A549 (cell line): ENCODE measurements at regions not wholly inside any gene's neighbourhood (a gene's known extent, or its start where the extent isn't known, plus 50 kb on each side); places are given as distances from the start of the nearest gene placed in this dataset.

Experiments used
- ATAC-seq, 2 experiments: fragments of 200-7000 bp in 1 of 2; fragments of >200 bp in 1 of 2; cut with Nextera tagmentation in 1 of 2; cut with Tn5 transposase in 1 of 2; 3 replicates each; pipeline versions ENCODE4 v1.8.0 to v1.9.1; 2018 to 2020; ENCODE audit warnings: mild to moderate bottlenecking in 1 of 2, moderate library complexity in 1 of 2
- CTCF ChIA-PET: fragments of 300-600 bp; sonication (Branson Sonifier 250); formaldehyde crosslinking; extraction: SDS; loops from one replicate; lab custom pipeline; 2021; ENCODE audit warnings: antibody characterized with exemption, inconsistent platforms; lab: Yijun Ruan, JAX
- POLR2A ChIA-PET: fragments of 350-600 bp; formaldehyde crosslinking; extraction: SDS; loops from one replicate; lab custom pipeline; 2021; ENCODE audit warnings: antibody characterized with exemption, inconsistent platforms; lab: Yijun Ruan, JAX
- DNase-seq, 2 experiments: peaks; one replicate each; pipeline versions ENCODE4 v3.0.0 to v3.0.0-alpha.2; 2011 to 2016; ENCODE audit warnings: low read depth in 1 of 2, low spot score in 1 of 2
- FAIRE-seq: peaks from 2 replicates; lab custom pipeline; 2011; peaks lifted over from hg19 to GRCh38; lab: Jason Lieb, UNC
- H3K27ac ChIP-seq, 2 experiments: fragments of >200 bp; sonication (Bioruptor Twin); formaldehyde crosslinking; 3 replicates each; pipeline ENCODE4 v1.5.1; 2016 to 2017
- H3K4me1 ChIP-seq: fragments of >200 bp; sonication (Bioruptor Twin); formaldehyde crosslinking; 3 replicates; pipeline ENCODE4 v1.6.1; 2016
- H3K4me2 ChIP-seq: fragments of >200 bp; sonication (Bioruptor Twin); formaldehyde crosslinking; 3 replicates; pipeline ENCODE4 v1.6.1; 2016
- H3K4me3 ChIP-seq: fragments of >200 bp; sonication (Bioruptor Twin); formaldehyde crosslinking; 3 replicates; pipeline ENCODE4 v1.5.1; 2016
- H3K9me3 ChIP-seq: fragments of >200 bp; sonication (Bioruptor Twin); formaldehyde crosslinking; 3 replicates; pipeline ENCODE4 v1.6.1; 2016
- CBX2 ChIP-seq: fragments of 200-600 bp; sonication (generic); IDR thresholded peaks from 2 replicates; pipeline ENCODE4 v1.6.1; 2016; ENCODE audit warnings: low read depth, mild to moderate bottlenecking, borderline replicate concordance
- CBX8 ChIP-seq: fragments of 200-600 bp; sonication (generic); IDR thresholded peaks from 2 replicates; pipeline ENCODE4 v1.6.1; 2016
- CTCF ChIP-seq: fragments of >200 bp; sonication (Bioruptor Twin); formaldehyde crosslinking; IDR thresholded peaks from 3 replicates; pipeline ENCODE4 v1.5.1; 2016
- HDAC2 ChIP-seq: fragments of 200-600 bp; sonication (generic); IDR thresholded peaks from 2 replicates; pipeline ENCODE4 v1.6.1; 2016
- HMGXB4 ChIP-seq: fragments of 250-450 bp; sonication (Bioruptor Pico); IDR thresholded peaks from 2 replicates; pipeline ENCODE4 v1.5.0; 2021; ENCODE audit warnings: mild to moderate bottlenecking, moderate library complexity, borderline replicate concordance
- HOXB5 ChIP-seq: fragments of 250-450 bp; sonication (Bioruptor Pico); IDR thresholded peaks from 2 replicates; pipeline ENCODE4 v1.5.0; 2020; ENCODE audit warnings: mild to moderate bottlenecking, moderate library complexity
- JUNB ChIP-seq: fragments of >200 bp; sonication (Bioruptor Twin); formaldehyde crosslinking; IDR thresholded peaks from 2 replicates; pipeline ENCODE4 v1.6.1; 2016
- KDM1A ChIP-seq: fragments of 200-600 bp; sonication (generic); IDR thresholded peaks from 2 replicates; pipeline ENCODE4 v1.6.1; 2016; ENCODE audit warnings: low read depth, mild to moderate bottlenecking
- KDM5A ChIP-seq: fragments of 200-600 bp; sonication (generic); IDR thresholded peaks from 2 replicates; pipeline ENCODE4 v1.6.1; 2016; ENCODE audit warnings: antibody characterized with exemption, mild to moderate bottlenecking
- MAZ ChIP-seq: fragments of 150-350 bp; IDR thresholded peaks from 2 replicates; pipeline ENCODE4 v1.6.1; 2014; ENCODE audit warnings: antibody characterized with exemption, low read depth, low read length, borderline replicate concordance
- NPAS2 ChIP-seq: fragments of 250-450 bp; sonication (Bioruptor Pico); IDR thresholded peaks from 2 replicates; pipeline ENCODE4 v1.8.0; 2022; ENCODE audit warnings: mild to moderate bottlenecking, moderate library complexity, borderline replicate concordance
- PBX3 ChIP-seq: IDR thresholded peaks from 2 replicates; pipeline ENCODE4 v1.6.1; 2012
- PHF8 ChIP-seq: fragments of 200-600 bp; sonication (generic); IDR thresholded peaks from 2 replicates; pipeline ENCODE4 v1.6.1; 2016; ENCODE audit warnings: low read depth, mild to moderate bottlenecking, antibody characterized with exemption, moderate library complexity, borderline replicate concordance
- REST ChIP-seq: fragments of 200-600 bp; sonication (generic); IDR thresholded peaks from 2 replicates; pipeline ENCODE4 v1.6.1; 2016; ENCODE audit warnings: antibody characterized with exemption, mild to moderate bottlenecking, moderate library complexity
- SMC3 ChIP-seq: fragments of >200 bp; sonication (Bioruptor Twin); formaldehyde crosslinking; IDR thresholded peaks from 3 replicates; pipeline ENCODE4 v1.6.1; 2018; ENCODE audit warnings: inconsistent platforms
- ZC3H11A ChIP-seq: fragments of 450-650 bp; IDR thresholded peaks from 2 replicates; pipeline ENCODE4 v1.6.1; 2014; ENCODE audit warnings: antibody characterized with exemption, mild to moderate bottlenecking
- ZFP36 ChIP-seq: fragments of 450-650 bp; IDR thresholded peaks from 2 replicates; pipeline ENCODE4 v1.6.1; 2014; ENCODE audit warnings: borderline replicate concordance; ENCODE audit not compliant: partially characterized antibody
- ZSCAN20 ChIP-seq: fragments of 250-450 bp; sonication (Bioruptor Pico); IDR thresholded peaks from 2 replicates; pipeline ENCODE4 v1.8.0; 2022; ENCODE audit warnings: mild to moderate bottlenecking, moderate library complexity
- WGBS: methylation state at CpG from one replicate; pipeline ENCODE4 v1.1.6; 2017; ENCODE audit errors: missing lambda C conversion rate; 5-methylcytosine and 5-hydroxymethylcytosine counted together

- Histone ChIP-seq H3K27ac (no peak overlapping the region; a peak in 1 of 6 replicates), H3K4me2 (no peak overlapping the region), H3K9me3 (no peaks in the 10 kb centered on the region), H3K4me1 (peaks cover 9% of the 10 kb centered on the region; the same call in 2 of the 3 replicates), H3K4me3 (no peak overlapping the region)
- WGBS = 83% methylated on average over 12 of the region's 12 CpGs
- no peak for TF ChIP-seq MAZ
- TF ChIP-seq KDM1A = no peak
- TF ChIP-seq HOXB5 (CRISPR knock-in tag) = no peak
- no peak for TF ChIP-seq CTCF
- TF ChIP-seq JUNB = no peak
- TF ChIP-seq ZSCAN20 (CRISPR knock-in tag) = no peak
- TF ChIP-seq HMGXB4 (CRISPR knock-in tag) = no peak
- no peak for TF ChIP-seq CBX8
- DNase-seq (no peak), FAIRE-seq (no peak), ATAC-seq (no peak; a peak in 1 of 6 replicates)
- ChIA-PET POLR2A (no interaction called here), CTCF (interaction anchor here (1.2 to 1.7 kb wide), 2 partner anchors 10 to 11 kb away, joined by 3 to 4 read pairs; no protein-coding TSS in a partner anchor)
Observed at GRCh38 chr15:70248116-70249025, 150.7 kb upstream of the TLE3 start.

- Histone ChIP-seq H3K27ac (peak overlapping the region in 1 of 2 experiments; percentile 25; a peak in 1 of 6 replicates), H3K4me2 (no peak overlapping the region), H3K4me1 (peaks cover 9% of the 10 kb centered on the region; the same call in 2 of the 3 replicates), H3K9me3 (no peaks in the 10 kb centered on the region), H3K4me3 (no peak overlapping the region)
- 82% methylated on average over 6 of the region's 6 CpGs for WGBS
- ChIA-PET POLR2A (no interaction called here), CTCF (interaction anchor here (0.6 to 1.6 kb wide), 3 partner anchors 21 to 519 kb away, joined by 3 to 5 read pairs (median 4); no protein-coding TSS in a partner anchor)
- TF ChIP-seq CBX8 (no peak), ZC3H11A (no peak), REST (no peak), MAZ (no peak), HDAC2 (no peak), CBX2 (no peak), PBX3 (no peak), NPAS2 (CRISPR knock-in tag) (no peak), PHF8 (no peak), SMC3 (no peak), ZFP36 (no peak), KDM5A (no peak)
- no peak; a peak in 1 of 6 replicates for ATAC-seq
- no peak for DNase-seq
- FAIRE-seq = no peak
Observed at GRCh38 chr15:70247281-70247680, 149.6 kb upstream of the TLE3 start.
